Activated CD4-positive, CD25-positive, alpha-beta regulatory T cell treated with anti-CD3 and anti-CD28 coated beads, Interleukin-2, amount 50 U/mL, for 24 hours (primary cell): ENCODE measurements at regions not wholly inside any gene's neighbourhood (a gene's known extent, or its start where the extent isn't known, plus 50 kb on each side); places are given as distances from the start of the nearest gene placed in this dataset.
"Not testable (repeated sequence)": the region's sequence is repeated elsewhere in the genome, so short reads cannot be mapped to it uniquely, and the experiment has no call there.

ENCODE experiments used
- ATAC-seq, 2 donors: fragments of 150-1000 bp; cut with Tn5 transposase; one replicate each; pipeline ENCODE4 v1.10.0; 2021; ENCODE audit warnings: mild to moderate bottlenecking in 1 of 2, moderate library complexity in 1 of 2

GRCh38 chr13:78540058-78540457, 63.3 kb downstream of the POU4F1 start:
- no peak for ATAC-seq

GRCh38 chr13:78526044-78526443, 77.3 kb downstream of the POU4F1 start:
- not testable (repeated sequence) for ATAC-seq

GRCh38 chr13:78524936-78525335, 78.4 kb downstream of the POU4F1 start:
- ATAC-seq = no peak

GRCh38 chr13:78521091-78521490, 82.3 kb downstream of the POU4F1 start:
- no peak for ATAC-seq

- no peak for ATAC-seq
Measured at GRCh38 chr13:78520425-78520824, 82.9 kb downstream of the POU4F1 start.

GRCh38 chr13:78518482-78518881, 84.9 kb downstream of the POU4F1 start:
- not testable (repeated sequence) for ATAC-seq

- no peak for ATAC-seq
Measured at GRCh38 chr13:78499802-78500201, 103.5 kb downstream of the POU4F1 start.

- no peak for ATAC-seq
Measured at GRCh38 chr13:78497702-78498355, 105.5 kb downstream of the POU4F1 start.

- ATAC-seq = no peak
Measured at GRCh38 chr13:78491978-78492377, 111.4 kb downstream of the POU4F1 start.

- ATAC-seq = not testable (repeated sequence)
Measured at GRCh38 chr13:78490225-78490624, 113.1 kb downstream of the POU4F1 start.

- ATAC-seq = no peak
Measured at GRCh38 chr13:78487707-78488106, 115.6 kb downstream of the POU4F1 start.

- ATAC-seq = no peak
Measured at GRCh38 chr13:78485803-78486202, 117.5 kb downstream of the POU4F1 start.

GRCh38 chr13:78478183-78478582, 125.2 kb downstream of the POU4F1 start:
- no peak for ATAC-seq

- ATAC-seq = no peak
Measured at GRCh38 chr13:78476910-78477309, 126.4 kb downstream of the POU4F1 start.

- no peak for ATAC-seq
Measured at GRCh38 chr13:78468621-78469020, 134.7 kb downstream of the POU4F1 start.

GRCh38 chr13:78465250-78465649, 138.1 kb downstream of the POU4F1 start:
- ATAC-seq = no peak

GRCh38 chr13:78460176-78460575, 143.2 kb downstream of the POU4F1 start:
- ATAC-seq = no peak

- no peak for ATAC-seq
Measured at GRCh38 chr13:78443839-78444238, 159.5 kb downstream of the POU4F1 start.

- ATAC-seq = no peak
Measured at GRCh38 chr13:78437781-78438180, 165.6 kb downstream of the POU4F1 start.

GRCh38 chr13:78436311-78436710, 167.0 kb downstream of the POU4F1 start:
- no peak for ATAC-seq

- ATAC-seq = no peak
Measured at GRCh38 chr13:78431328-78431727, 172.0 kb downstream of the POU4F1 start.

GRCh38 chr13:78430811-78431210, 172.5 kb downstream of the POU4F1 start:
- ATAC-seq = no peak

- no peak for ATAC-seq
Measured at GRCh38 chr13:78430166-78430791, 173.1 kb downstream of the POU4F1 start.

GRCh38 chr13:78428646-78429045, 174.7 kb downstream of the POU4F1 start:
- no peak for ATAC-seq

- ATAC-seq = no peak
Measured at GRCh38 chr13:78426183-78426582, 177.2 kb downstream of the POU4F1 start.
